GM19328 (cell line): ENCODE measurements at regions not wholly inside any gene's neighbourhood (a gene's known extent, or its start where the extent isn't known, plus 50 kb on each side); places are given as distances from the start of the nearest gene placed in this dataset.
"Not testable (repeated sequence)": the region's sequence is repeated elsewhere in the genome, so short reads cannot be mapped to it uniquely, and the experiment has no call there.

Source experiments
- ATAC-seq: cut with Tn5 transposase; IDR thresholded peaks from one replicate; pipeline ENCODE4 v1.9.1; 2021; ENCODE audit warnings: mild to moderate bottlenecking, moderate library complexity; ENCODE audit not compliant: unreplicated experiment

GRCh38 chr5:171706736-171707441 lies 78.7 kb upstream of the SMIM23 start:
- ATAC-seq, result no peak

DNA sequence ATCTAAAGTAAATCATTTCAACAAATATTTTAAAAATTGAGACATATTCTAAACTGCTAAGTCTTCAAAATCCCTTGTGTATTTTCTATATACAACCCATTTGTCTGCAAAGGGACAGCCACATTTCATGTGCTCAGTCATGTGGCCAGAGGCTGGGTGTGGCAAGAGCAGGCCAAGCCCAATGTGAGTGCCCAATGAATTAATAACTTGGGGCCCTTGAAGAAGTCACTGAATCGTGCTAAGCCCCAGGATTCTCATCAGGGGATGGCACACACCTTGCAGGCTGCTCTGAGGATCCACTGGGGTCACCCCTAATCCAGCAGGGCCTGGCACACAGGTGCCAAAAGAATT lies 78.2 kb upstream of the SMIM23 start:
- no peak for ATAC-seq

DNA sequence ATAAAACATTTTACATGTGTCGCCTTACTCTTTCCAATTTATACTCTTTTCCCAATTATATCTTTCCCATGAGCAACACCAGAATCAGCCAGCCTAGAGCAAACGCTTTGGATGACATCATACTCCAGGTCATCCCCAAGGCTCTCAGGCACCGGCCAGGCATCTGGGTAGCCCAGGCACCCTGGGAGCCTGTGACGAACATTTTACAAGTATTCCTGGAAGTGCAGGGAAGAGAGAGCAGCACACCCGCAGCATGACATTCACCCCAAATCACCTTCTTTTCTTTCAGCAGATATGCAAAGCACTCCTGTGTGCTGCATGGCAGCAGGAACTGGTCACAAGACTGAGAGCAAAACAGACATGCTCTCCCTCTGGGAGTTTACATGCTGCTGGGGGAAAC lies 75.7 kb upstream of the SMIM23 start:
- ATAC-seq, result no peak

DNA sequence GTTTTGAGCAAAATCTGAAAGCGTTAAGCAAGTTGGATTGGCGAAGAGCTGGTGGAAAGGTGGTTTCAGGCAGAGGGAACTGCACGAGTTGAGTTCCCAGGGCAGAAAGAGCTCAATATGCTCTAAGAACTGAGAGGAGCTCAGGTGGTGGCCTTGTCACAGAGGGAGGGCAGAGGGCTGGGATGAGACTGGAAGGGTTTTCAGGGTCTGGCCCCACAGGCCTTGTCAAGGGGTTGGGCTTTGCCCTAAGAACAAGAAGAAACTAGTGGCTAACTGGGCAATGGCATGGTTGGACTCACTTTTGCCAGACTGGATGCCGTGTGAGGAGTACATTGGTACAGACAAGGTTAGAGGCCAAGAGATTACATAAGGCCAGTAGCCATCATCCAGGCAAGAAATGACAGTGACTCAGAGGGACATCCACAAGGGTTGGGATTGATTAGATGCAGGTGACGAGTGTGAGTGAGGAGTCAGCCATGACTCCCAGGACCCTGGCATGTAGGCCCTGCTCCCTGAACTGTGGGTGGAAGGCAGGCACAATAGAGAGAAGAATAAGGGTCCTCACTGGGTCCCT lies 75.1 kb upstream of the SMIM23 start:
- no peak for ATAC-seq

- ATAC-seq, result no peak
Observed at GRCh38 chr5:171711571-171711970, 74.0 kb upstream of the SMIM23 start.

DNA sequence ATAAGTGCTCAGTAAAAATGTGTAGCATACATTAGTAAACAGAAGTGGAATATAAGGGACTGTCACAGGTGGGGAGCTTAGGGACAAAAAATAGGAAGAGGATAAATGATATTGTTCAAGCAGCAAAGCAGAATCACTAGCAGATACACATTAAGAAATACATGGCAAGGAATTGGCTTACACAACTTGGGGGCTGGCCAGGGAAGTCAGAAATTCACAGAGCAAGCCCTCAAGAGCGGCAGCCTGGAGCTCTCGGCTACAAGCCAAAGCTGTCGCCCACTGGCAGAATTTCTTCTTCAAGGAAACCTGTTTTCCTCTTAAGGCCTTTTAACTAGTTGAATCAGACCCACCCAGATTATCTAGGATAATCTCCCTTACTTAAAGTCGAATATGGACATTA lies 73.0 kb upstream of the SMIM23 start:
- no peak for ATAC-seq

GRCh38 chr5:171713152-171713551 lies 72.5 kb upstream of the SMIM23 start:
- ATAC-seq, result no peak

- ATAC-seq, result no peak
Observed at GRCh38 chr5:171714261-171714660, 71.4 kb upstream of the SMIM23 start.

GRCh38 chr5:171714851-171715250 lies 70.8 kb upstream of the SMIM23 start:
- ATAC-seq, result no peak

GRCh38 chr5:171715551-171715950 lies 70.1 kb upstream of the SMIM23 start:
- no peak for ATAC-seq

DNA sequence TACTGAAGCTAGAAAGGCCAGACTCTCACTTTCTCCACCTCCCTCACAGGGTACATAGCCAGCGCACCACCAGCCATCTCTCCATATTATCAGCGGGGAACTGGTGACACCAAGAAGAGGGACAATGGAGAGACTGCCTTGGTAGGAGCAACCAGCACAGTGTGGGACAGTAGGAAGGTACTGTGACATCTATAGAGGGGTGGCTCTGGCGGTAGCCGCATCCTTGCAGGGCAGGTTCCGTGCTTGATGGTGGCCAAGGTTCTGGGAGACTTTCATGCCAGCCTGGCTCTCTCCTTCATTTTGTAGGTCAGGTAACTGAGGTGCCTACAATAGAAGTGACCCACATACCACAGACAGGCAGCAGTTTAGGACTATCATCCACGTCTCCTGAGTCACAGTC lies 65.5 kb upstream of the SMIM23 start:
- no peak for ATAC-seq

- no peak for ATAC-seq
Observed at GRCh38 chr5:171721464-171721863, 64.2 kb upstream of the SMIM23 start.

GRCh38 chr5:171724468-171725204 lies 61.0 kb upstream of the SMIM23 start:
- no peak for ATAC-seq

GRCh38 chr5:171725205-171725601 lies 60.4 kb upstream of the SMIM23 start:
- ATAC-seq, result no peak

- ATAC-seq, result not testable (repeated sequence)
Observed at GRCh38 chr5:171726819-171727218, 58.8 kb upstream of the SMIM23 start.

- no peak for ATAC-seq
Observed at GRCh38 chr5:171728686-171729085, 56.9 kb upstream of the SMIM23 start.
